C4-2B (cell line): ENCODE measurements at regions not wholly inside any gene's neighbourhood (a gene's known extent, or its start where the extent isn't known, plus 50 kb on each side); places are given as distances from the start of the nearest gene placed in this dataset.

Experiments used
- ZFX ChIP-seq: fragments of 450-650 bp; IDR thresholded peaks from 2 replicates; pipeline ENCODE4 v1.6.1; 2017
- TF ChIP-seq, protein P1 (sequence below): fragments of 450-650 bp; conservative IDR thresholded peaks from 2 replicates; pipeline ENCODE4 v1.5.1; 2017; ENCODE audit warnings: mild to moderate bottlenecking

DNA sequence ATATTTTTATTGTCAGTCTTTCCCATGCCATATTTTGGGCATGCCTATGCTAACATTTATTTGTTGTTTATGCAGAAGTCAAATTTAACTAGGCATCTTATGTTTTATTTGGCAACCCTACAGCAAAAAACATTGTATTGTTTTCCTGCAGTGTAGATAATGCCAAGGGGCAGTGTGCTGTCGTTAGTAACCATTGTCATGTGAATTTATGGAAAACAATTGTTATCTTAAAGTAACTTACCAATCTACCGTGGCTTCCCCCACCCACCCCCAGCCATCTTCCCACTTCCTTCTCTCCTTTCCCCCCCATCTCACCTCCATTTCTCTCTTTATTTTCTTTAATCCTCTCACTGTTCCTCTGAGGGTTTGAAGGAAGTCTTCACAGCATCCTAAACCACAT, 370.5 kb downstream of the ACTR3B start:
- TF ChIP-seq, protein P1, sequence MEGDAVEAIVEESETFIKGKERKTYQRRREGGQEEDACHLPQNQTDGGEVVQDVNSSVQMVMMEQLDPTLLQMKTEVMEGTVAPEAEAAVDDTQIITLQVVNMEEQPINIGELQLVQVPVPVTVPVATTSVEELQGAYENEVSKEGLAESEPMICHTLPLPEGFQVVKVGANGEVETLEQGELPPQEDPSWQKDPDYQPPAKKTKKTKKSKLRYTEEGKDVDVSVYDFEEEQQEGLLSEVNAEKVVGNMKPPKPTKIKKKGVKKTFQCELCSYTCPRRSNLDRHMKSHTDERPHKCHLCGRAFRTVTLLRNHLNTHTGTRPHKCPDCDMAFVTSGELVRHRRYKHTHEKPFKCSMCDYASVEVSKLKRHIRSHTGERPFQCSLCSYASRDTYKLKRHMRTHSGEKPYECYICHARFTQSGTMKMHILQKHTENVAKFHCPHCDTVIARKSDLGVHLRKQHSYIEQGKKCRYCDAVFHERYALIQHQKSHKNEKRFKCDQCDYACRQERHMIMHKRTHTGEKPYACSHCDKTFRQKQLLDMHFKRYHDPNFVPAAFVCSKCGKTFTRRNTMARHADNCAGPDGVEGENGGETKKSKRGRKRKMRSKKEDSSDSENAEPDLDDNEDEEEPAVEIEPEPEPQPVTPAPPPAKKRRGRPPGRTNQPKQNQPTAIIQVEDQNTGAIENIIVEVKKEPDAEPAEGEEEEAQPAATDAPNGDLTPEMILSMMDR, result no peak
- TF ChIP-seq ZFX, result no peak
